NAMALWA (cell line): ENCODE measurements at regions not wholly inside any gene's neighbourhood (a gene's known extent, or its start where the extent isn't known, plus 50 kb on each side); places are given as distances from the start of the nearest gene placed in this dataset.

ENCODE experiments used
- DNase-seq: peaks from one replicate; pipeline ENCODE4 v3.0.0-alpha.2; 2015; ENCODE audit warnings: low spot score

DNA sequence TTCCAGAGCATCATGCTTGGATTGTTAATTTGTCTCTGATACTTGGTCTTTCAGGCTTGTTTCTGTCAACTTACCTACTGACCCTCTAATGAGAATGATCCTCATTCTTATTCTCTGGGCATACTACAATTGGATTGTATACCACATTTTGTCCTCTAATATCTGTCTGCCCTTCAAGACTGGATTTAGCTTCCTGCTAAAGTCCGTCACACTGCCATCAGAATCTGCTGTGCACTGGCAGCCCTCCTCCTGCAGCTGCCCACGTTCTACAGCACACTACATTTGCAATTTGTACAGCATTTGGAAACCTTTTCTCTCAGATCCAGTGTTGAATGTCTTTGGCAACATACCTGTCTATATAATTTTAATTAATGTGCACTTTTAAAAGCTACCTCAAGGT lies 183.1 kb downstream of the ZNF330 start:
- DNase-seq, result no peak

DNA sequence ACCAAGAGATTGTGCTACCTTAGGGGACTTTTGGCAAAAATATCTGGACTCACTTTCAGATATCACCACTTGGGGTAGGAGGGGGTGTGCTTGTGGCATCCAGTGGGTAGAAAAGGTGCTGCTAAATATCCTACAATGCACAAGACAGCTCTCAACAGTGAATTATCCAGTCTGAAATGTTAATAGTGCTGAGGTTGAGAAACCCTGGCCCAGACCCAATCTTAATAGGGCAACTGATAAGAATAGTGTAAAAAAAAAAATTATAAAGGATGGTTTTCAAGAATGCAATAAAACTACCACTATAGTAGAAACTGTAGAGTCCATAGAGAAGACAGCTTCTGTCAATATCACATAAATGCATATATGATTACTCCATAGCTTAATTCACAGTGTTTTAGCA lies 185.5 kb downstream of the ZNF330 start:
- DNase-seq, result no peak

DNA sequence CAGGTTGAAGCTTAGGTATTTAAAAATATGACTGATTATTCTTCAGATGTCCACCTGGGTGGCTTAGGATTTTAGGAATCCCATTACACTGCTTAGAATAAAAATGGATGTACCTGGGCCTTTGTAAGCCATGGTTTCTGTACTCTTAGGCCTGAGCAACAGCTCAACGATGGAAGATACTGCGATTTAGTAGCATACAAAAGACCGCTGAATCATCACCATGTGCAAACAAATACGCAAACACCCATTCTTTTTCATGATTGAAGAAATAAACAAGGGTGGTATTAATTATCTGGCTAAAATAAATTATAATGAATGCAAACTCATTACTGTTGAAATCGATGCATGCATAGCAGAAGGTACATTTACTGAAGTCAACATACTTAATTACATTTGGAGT lies 188.9 kb downstream of the ZNF330 start:
- no peak for DNase-seq

DNA sequence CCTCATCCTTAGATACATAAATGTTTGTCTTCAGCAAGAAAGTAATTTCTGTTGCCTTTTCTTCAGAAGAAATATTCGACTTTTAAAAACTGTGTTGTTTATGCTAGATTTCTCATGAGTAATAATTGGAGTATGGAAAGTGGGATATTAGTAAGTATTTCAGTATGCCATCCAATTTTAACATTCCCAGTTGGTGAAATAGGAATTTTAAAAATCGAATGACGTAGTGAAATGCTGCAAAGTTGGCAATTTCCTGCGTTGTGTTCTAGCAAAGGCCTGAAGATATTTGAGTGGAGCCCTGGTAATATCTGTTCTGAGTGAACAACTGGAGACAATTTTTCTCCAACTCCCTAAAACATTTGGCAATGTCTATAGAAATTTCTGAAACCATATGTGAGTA lies 190.1 kb downstream of the ZNF330 start:
- DNase-seq, result no peak

DNA sequence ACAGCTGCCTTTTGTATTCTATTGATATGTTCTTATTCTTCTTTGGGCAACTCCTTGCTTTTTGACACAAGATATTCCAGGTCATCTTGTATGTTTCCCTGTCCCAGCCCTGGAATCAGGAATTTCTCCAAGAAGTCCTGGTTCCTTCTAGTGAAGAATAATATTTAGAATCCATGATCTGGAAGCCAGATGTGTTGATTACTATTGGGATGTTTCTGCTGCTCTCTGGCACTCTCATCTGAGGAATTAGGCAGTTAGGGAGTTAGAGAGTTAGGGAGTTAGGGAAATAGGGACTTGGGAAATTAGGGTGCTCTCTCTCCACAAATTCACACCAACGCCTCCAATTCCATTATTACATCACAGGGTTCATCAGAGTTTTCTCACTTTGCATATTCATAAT lies 191.2 kb downstream of the ZNF330 start:
- DNase-seq, result no peak

DNA sequence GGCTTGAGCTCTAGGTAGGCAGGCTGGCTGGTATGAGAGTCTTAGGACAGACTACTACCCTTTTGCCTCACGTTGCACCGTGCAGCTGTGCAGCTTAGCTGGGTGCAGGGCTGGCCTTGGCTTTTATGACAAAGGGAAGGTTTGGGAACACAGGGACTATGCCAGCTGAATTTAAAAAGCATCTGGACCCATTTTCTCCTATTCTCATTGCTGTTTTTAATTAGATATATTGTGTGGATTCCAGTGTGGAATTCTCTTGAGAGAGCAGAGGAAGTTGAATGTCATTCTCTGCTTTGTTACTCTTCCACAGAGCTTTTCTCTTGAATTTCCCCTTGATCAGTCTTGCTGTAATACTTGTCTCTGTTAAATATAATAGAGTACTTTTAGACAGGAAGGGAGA lies 192.7 kb downstream of the ZNF330 start:
- no peak for DNase-seq

DNA sequence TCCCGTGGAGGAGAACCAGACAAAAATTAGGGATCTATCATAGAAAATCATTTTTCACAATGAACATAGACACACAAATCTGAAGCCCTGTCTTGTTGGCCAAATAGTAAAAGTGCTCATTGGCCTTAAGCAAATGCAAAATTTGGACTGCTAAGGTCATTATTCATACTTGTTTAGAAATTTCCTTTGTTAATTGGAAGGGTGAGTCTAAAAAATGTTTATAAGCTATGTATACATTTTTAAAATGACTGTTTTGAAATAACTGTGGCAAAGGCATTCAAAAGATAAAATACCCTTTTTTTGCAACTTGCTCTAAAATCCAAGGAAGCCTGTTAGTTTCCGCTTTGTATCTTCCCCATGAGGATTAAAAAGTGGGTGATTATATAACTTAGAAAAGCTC lies 195.0 kb downstream of the ZNF330 start:
- no peak for DNase-seq

DNA sequence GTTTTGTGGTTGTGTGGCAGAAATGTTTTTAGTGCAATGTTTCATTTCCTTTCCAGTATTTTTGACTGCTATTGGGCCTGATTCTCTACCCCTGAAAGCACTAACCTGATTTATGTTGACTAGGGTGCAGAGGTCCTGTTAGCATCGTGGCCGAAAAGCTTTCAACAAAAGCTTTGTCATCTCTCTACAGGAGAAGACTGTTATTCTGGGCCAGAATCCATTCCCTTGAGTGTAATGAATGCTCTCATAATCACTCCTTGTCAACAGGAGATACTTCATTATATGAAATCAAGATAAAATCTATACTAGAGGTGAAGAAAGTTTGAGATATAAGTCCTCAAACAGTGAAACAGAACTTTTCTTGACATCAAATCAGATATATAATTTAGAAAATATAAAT lies 195.5 kb downstream of the ZNF330 start:
- DNase-seq, result no peak

DNA sequence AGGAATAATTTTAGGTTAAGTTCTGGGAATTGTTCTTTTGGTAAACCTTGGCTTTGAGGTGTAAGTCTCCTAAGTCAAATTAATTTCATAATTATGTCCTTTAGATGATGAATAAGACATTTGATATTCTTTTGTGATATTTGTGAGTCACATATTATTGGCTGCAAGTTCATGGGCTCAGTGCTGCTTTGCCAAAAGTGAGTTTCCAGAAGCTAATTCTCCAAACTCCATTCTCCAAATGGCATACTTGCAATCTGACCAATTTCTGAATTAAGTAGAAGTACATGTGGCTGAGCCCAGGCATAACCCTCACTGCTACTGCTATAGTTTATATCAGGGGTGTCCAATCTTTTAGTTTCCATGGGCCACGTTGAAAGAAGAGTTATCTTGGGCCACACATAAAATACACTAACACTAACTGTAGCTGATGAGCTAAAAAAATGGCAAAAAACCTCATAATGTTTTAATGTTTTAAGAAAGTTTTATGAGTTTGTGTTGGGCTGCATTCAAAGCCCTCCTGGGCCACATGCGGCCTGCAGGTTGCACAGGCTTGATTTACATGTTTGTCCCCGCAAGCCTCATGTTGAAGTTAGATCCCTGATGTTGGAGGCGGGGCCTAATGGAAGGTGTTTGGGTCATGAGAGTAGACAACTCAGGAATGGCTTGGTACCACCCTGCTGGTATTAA lies 196.1 kb downstream of the ZNF330 start:
- DNase-seq, result no peak

DNA sequence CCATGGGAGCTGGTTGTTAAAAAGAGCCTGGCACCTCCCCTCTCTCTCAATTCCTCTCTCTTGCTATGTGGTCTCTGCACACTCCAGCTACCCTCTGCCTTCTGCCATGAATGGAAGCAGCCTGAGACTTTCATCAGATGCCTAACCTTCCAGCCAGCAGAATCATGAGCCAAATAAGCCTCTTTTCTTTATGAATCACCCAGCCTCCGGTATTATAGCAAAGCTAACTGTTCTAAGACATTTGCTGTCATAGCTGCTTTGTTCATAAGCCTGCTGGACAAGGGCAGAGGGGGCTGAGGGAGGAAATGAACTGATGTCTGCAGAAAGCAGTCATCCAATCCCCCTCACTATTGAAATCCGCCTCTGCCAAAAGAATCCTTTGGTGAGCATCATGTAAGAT lies 196.7 kb downstream of the ZNF330 start:
- DNase-seq, result no peak

DNA sequence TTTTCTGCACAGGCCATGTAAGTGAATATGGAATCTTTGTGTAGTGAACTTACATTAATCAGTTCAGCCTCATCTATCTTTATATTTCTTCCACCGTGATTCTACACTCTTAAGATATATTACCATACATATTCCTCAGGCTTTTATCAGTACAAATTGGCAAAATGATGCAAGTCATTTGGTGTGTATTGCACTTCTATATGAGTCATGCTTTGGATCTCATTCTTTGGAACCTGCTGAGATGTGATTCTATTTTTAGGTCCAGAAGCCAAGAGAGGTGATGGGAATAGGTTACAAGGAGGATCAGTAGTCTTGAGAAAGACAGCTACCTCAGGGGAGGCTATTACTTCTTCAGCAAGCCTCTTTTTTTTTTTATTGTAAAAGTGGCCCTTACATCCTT lies 204.4 kb downstream of the ZNF330 start:
- DNase-seq, result no peak

DNA sequence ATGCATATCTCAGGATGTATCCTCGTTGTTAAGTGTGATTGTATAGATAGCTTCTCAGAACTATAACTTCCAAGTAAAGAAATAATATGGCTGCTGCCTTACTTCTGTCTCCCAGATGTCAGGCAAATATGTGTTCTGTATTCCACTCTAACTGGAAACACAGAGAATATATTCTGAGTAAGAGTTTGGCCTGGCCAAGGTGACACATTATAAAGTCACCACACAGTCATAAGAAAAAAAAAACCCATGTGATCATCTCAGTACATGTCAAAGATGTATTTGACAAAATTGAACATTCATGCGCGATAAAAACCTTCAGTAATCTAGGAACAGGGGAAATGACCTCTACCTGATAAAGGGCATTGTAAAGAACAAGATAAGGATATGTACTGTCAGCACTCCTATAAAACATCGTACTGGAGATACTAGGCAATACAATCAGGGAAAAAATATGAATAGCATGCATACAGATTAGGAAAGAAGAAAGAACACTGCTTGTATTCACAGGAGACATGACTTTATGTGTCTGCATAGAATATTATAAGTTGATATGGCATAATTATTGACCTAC lies 207.1 kb downstream of the ZNF330 start:
- no peak for DNase-seq

DNA sequence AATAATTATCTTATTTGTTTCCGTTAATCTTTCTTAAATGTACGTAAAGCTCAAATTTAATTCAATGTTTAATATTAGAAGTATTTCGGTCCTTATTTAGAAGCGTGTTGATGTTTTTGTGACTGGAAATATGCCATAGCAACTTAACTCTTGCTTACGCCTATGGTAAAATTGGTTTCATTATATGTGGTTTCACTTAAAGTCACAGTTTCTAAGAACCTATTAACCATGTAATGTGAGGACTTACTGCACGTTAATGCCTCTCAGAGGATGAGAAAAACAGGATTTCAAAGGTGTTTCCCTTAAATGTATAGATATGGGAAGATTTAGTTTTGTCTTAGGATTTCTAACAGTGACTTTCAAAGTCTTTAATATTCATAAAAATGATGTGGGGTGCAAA lies 206.4 kb upstream of the IL15 start:
- DNase-seq, result no peak

DNA sequence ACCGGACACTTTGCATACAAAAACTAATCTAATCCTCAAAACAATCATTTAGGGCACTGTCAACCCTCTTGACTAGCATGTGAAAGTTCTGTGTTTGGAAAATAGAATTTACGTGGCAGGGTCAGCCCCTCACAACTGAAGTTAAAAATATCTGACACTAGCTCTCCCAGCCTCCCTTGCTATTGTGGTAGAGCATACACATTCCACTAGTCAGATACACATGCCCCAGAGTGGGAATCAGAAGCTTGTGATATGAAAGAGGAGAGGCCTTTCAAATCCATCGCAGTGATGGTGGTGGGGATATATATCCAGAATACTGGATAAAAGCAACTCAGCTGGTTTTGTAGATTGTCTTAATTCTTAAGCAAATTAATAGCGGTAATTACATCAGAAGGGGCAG lies 205.7 kb upstream of the IL15 start:
- DNase-seq, result no peak

DNA sequence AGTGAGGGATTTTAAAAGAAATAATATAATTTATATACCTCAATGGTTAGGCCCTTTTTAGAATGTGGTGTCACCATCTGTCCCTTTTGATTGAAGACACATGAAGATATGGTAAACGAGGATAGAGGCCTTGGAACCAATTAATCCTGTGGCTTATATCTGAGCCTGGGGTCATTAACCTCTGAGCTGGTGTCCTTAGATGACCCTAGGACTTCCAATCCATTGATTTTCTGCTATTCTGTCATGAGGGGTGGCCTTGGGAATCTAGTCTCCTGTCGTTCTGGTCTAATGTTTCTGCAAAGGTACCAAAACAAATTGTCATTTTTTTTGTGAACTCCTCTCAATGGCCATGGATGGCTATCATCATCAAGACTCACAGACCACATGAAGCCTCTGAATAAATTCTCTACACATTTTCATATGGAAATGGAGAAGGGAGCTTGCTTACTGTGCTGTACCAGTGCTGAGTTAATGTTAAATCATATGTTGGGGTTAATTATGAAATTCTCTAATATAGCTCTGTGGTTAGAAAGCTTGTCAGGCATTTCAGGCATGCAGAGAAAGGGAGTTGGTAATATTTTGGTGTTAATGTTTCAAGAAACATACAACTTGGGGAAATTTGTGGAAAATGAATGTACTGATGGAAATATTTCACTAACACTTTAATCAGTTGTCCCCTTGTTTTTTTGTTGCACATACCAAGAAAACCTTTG lies 204.2 kb upstream of the IL15 start:
- no peak for DNase-seq

DNA sequence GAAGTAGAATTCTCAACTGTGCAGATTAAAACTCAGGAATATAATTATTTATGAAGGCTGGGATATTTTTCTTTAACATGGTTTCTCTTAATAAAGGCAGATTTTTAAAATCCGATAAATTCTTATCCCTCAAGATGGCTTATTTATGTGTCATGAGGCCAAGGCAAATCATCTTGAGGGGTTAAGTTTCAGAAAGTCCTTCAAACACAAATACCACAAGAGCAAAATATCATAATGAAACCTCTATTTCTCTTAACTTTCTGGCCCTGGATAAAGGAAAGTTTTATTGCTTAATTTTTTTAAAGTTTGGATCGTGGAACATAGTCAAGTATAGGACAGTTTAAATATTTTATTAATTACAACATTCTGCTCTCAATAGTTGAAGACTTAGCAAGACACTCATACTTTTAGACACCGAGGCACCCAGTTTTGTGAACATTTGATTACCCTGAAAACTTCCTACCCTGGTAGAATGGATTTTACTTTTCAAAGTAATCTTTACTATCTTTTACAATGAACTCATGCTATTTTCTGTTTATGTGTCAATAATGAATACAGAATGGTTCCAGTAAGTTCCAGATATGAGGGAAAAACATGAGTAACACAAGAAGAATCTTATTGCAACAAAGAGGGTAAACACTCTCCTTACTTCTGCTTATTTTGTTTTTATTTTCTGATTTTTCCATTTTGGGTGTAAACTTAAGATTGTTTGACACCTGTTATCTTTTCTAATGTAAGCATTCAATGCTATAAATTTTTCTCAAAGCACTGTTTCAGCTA lies 200.7 kb upstream of the IL15 start:
- no peak for DNase-seq

DNA sequence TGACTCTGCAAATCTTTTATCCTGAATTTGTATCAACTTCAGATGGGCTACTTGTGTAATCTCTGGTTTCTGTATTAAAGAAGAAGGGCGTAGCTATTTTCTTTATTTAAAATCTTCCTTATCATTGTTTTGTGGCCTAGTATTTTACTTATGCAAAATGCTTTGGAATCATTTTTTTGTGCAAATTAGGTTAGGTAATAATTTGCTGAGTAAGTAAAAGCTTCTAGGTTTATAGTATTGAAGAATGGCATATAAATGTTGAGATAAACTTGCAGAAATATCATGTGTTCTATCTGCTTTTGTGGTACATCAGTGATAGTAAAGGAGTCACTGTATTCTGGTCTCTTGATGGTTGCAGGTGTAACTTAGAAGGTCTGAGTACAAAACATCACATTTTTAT lies 197.2 kb upstream of the IL15 start:
- DNase-seq, result no peak

DNA sequence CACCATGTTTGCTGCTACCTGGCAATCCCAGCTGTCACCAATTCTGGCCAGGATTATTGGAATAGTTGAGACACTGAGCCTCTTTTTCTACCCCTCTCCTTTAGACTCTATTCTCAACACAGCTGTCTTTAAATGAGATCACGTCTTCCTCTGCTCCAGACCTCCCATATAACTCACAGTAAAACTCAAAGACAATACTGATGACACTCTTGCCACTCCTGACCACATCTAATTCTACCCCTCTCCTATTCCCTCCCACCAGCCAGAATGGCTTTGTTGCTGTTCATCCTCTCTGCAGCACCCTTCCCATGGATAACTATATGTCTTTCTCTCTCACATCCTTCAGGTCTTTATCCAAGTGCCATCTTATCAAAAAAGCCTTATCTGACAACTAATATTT lies 188.6 kb upstream of the IL15 start:
- no peak for DNase-seq

DNA sequence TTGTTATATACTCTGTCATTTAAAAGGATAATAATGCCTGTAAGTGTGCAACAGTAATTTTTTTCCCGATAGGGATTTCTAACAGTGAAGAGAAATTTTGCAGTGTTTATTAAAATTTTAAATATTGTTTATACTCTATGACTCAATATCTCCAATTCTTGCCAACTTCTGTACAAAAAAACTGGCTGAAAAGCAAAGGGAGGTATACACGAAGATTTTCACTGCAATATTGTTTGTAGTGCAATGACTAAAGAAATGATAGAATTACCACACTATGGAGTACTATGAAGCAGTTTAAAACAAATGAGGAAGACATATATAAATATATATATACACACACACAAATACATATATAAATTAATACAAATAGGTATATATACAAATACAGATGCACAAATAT lies 187.9 kb upstream of the IL15 start:
- no peak for DNase-seq

DNA sequence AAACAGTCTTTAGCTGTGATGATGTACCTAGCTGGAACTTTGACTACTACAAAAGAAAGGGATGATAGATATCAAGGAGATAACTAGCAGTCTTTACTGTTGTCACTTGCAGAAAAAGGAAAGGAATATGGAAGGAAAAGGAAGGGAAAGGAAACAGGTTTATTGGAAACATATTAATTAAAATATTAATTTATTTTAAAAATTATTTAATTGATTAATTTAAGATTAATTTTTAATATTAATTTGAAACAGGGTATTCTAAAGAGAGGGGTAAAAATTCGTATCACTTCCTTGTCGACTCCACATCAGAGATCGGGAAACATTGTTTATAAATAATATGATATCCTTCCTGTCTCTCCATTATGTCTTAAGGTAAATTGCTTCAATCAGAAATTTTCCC lies 186.5 kb upstream of the IL15 start:
- no peak for DNase-seq

DNA sequence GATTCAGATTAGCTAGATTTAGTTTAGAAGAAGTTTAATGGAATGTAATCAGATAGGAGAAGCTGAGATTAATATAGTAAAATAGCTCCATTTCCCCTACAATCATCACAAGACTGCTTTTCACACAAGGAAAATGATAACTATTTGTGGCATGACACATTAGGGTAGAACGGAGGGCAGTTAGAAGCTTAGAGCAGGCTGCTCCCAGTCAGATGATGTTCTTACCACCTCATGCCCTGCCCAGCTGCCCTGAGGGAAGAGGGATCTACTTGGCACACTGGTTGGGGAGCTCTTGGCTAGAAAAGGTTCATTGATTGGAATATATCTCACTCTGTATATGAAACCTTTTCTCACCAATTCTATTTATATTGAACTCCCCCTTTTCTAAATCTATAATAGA lies 180.7 kb upstream of the IL15 start:
- no peak for DNase-seq

DNA sequence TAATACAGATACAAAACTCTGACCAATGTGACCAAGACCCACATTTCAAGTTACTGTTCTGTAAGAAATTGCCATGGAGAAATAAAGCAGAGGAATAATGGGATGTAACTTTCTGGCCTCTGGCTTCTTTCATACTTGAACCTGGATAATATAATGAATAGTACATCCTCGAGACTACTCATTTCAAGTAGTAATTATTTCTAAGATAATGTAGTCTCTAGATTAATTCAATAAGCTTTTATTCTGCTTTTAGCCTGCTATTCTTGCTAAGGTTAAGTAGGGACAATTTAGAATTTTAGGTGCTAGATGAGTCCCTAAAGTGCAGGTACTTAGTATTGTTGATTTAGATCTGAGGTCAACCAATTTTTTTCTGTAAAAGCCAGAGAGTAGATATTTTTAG lies 178.7 kb upstream of the IL15 start:
- DNase-seq, result no peak

DNA sequence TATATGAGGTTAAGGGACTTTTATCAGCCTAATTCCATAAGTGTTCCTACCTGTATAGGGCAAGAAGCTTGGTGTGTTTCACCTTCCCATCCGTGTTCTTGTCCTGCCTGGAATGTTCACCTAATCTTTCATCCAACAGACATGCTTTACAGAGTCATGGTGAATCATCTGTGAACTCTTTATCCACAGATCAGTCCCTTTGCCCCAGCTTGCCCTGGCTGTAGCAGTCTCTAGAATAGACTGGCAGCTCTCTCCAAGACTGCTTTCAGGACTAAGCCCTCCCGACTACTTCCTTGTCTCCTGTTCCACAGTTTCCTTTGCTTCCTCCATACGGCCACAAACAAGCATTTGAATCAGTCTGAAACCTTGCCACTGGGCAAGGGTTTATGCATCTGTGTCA lies 177.9 kb upstream of the IL15 start:
- DNase-seq, result no peak
